AG04449 (cell line): ENCODE measurements at regions not wholly inside any gene's neighbourhood (a gene's known extent, or its start where the extent isn't known, plus 50 kb on each side); places are given as distances from the start of the nearest gene placed in this dataset.
"Not testable (repeated sequence)": the region's sequence is repeated elsewhere in the genome, so short reads cannot be mapped to it uniquely, and the experiment has no call there.

Experiments
- CTCF ChIA-PET: fragments of 350-600 bp; formaldehyde crosslinking; extraction: SDS; loops from one replicate; lab custom pipeline; 2021; ENCODE audit warnings: antibody characterized with exemption; lab: Yijun Ruan, JAX
- POLR2A ChIA-PET: fragments of 400-600, 350-600 bp; formaldehyde crosslinking; extraction: SDS; loops from one replicate; lab custom pipeline; 2020; ENCODE audit warnings: antibody characterized with exemption, inconsistent platforms; lab: Yijun Ruan, JAX
- DNase-seq: peaks from one replicate; pipeline ENCODE4 v3.0.0-alpha.2; 2010; ENCODE audit warnings: low read depth, low spot score
- H3K4me3 ChIP-seq: 2 replicates; pipeline ENCODE4 v1.5.1; 2011; ENCODE audit warnings: low read depth, mild to moderate bottlenecking, control low read depth, low read length
- CTCF ChIP-seq: IDR thresholded peaks from one replicate; pipeline ENCODE4 v1.5.1; 2011; ENCODE audit warnings: mild to moderate bottlenecking, moderate library complexity, low read length, control low read depth, inconsistent platforms; ENCODE audit not compliant: insufficient read depth; ENCODE audit errors: missing control alignments

GRCh38 chr4:131762234-131762633, 1386.9 kb upstream of the PCDH10 start:
- CTCF ChIA-PET, DNase-seq, POLR2A ChIA-PET, H3K4me3 ChIP-seq: not testable (repeated sequence)

- no peak for TF ChIP-seq CTCF
- CTCF ChIA-PET = no interaction called here
- no peak overlapping the region for H3K4me3 ChIP-seq
- no peak for DNase-seq
- POLR2A ChIA-PET = no interaction called here
Observed at GRCh38 chr4:131764730-131765129, 1384.4 kb upstream of the PCDH10 start.

GRCh38 chr4:131774382-131774781, 1374.7 kb upstream of the PCDH10 start:
- H3K4me3 ChIP-seq, POLR2A ChIA-PET, CTCF ChIA-PET: not testable (repeated sequence)
- peak; percentile 72 for DNase-seq

- H3K4me3 ChIP-seq, POLR2A ChIA-PET, CTCF ChIA-PET, DNase-seq: not testable (repeated sequence)
Observed at GRCh38 chr4:131810565-131810964, 1338.5 kb upstream of the PCDH10 start.
